ENCODE measurements at regions not wholly inside any gene's neighbourhood (a gene's known extent, or its start where the extent isn't known, plus 50 kb on each side); places are given as distances from the start of the nearest gene placed in this dataset.

GRCh38 chr4:98746936-98747335 lies 88.5 kb upstream of the TSPAN5 start:
- intact Hi-C loops (cut with DNase I): no loop called here
- Histone ChIP-seq H3K4me1 (no peaks in the 10 kb centered on the region), H3K36me3 (no peaks in the 10 kb centered on the region), H3K27ac (no peak overlapping the region), H3K27me3 (no peaks in the 10 kb centered on the region), H3K9me3 (no peaks in the 10 kb centered on the region), H3K4me3 (no peak overlapping the region)
- no peak for DNase-seq (ENCODE audit: low spot score in 2 of 2)
- no peak for TF ChIP-seq CTCF (IDR thresholded peaks at IDR 0.05)

GRCh38 chr4:98746530-98746929 lies 88.1 kb upstream of the TSPAN5 start:
- intact Hi-C loops (cut with DNase I): no loop called here
- no peaks in the 10 kb centered on the region for H3K36me3 ChIP-seq
- H3K27me3 ChIP-seq: no peaks in the 10 kb centered on the region
- no peak for DNase-seq (ENCODE audit: low spot score in 2 of 2)
- TF ChIP-seq CTCF (IDR thresholded peaks at IDR 0.05): no peak
- no peak overlapping the region for H3K4me3 ChIP-seq
- H3K4me1 ChIP-seq: no peaks in the 10 kb centered on the region
- no peaks in the 10 kb centered on the region for H3K9me3 ChIP-seq
- H3K27ac ChIP-seq: no peak overlapping the region

GRCh38 chr4:98745366-98745765 lies 87.0 kb upstream of the TSPAN5 start:
- Histone ChIP-seq H3K36me3 (no peaks in the 10 kb centered on the region), H3K27me3 (no peaks in the 10 kb centered on the region), H3K27ac (no peak overlapping the region), H3K4me1 (no peaks in the 10 kb centered on the region), H3K9me3 (no peaks in the 10 kb centered on the region), H3K4me3 (no peak overlapping the region)
- no peak for DNase-seq (ENCODE audit: low spot score in 2 of 2)
- intact Hi-C loops (cut with DNase I): no loop called here
- TF ChIP-seq CTCF (IDR thresholded peaks at IDR 0.05): peak in 1 of 3 experiments; percentile 19

GRCh38 chr4:98744372-98745150 lies 86.2 kb upstream of the TSPAN5 start:
- DNase-seq (ENCODE audit: low spot score in 2 of 2): no peak
- H3K4me1 ChIP-seq: no peaks in the 10 kb centered on the region
- H3K4me3 ChIP-seq: no peak overlapping the region
- H3K27me3 ChIP-seq: no peaks in the 10 kb centered on the region
- TF ChIP-seq CTCF (IDR thresholded peaks at IDR 0.05): no peak
- no peaks in the 10 kb centered on the region for H3K9me3 ChIP-seq
- intact Hi-C loops (cut with DNase I): no loop called here
- H3K36me3 ChIP-seq: no peaks in the 10 kb centered on the region
- no peak overlapping the region for H3K27ac ChIP-seq

GRCh38 chr4:98741952-98742351 lies 83.5 kb upstream of the TSPAN5 start:
- Histone ChIP-seq H3K36me3 (no peaks in the 10 kb centered on the region), H3K9me3 (no peaks in the 10 kb centered on the region), H3K27ac (no peak overlapping the region), H3K4me1 (no peaks in the 10 kb centered on the region), H3K27me3 (no peaks in the 10 kb centered on the region), H3K4me3 (no peak overlapping the region)
- no peak for TF ChIP-seq CTCF (IDR thresholded peaks at IDR 0.05)
- DNase-seq (ENCODE audit: low spot score in 2 of 2): no peak
- intact Hi-C loops (cut with DNase I): no loop called here
